ENCODE measurements at regions not wholly inside any gene's neighbourhood (a gene's known extent, or its start where the extent isn't known, plus 50 kb on each side); places are given as distances from the start of the nearest gene placed in this dataset.

DNA sequence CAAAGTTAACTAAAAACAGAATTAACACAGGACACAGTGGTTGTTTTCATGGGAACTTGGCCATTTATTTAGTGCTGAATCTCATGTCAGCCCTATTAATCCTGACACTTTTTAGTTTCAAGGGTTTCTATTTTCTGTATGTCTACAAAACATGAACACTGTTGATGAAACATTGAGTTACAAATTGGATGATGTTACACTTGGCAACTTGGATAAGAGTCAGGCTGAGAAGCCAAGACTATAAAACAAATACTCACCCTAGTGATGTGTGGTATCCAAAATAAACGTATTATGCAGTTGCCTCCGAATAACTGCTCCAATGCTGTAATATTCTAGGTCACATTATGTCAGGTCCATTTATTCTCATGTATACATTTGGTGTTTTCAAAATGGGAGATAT is 349.6 kb downstream of the ZIC1 start:
- no peak for DNase-seq
- H3K4me1 ChIP-seq: peaks cover 0 to 18% (median 1%) of the 10 kb centered on the region in 12 donors
- ATAC-seq: peak; percentile 73 to 94 (median 88)
- 28 to 37% (median 29%) methylated on average over 2 of the region's 2 CpGs for WGBS, 4 donors
- TF ChIP-seq, protein P1, sequence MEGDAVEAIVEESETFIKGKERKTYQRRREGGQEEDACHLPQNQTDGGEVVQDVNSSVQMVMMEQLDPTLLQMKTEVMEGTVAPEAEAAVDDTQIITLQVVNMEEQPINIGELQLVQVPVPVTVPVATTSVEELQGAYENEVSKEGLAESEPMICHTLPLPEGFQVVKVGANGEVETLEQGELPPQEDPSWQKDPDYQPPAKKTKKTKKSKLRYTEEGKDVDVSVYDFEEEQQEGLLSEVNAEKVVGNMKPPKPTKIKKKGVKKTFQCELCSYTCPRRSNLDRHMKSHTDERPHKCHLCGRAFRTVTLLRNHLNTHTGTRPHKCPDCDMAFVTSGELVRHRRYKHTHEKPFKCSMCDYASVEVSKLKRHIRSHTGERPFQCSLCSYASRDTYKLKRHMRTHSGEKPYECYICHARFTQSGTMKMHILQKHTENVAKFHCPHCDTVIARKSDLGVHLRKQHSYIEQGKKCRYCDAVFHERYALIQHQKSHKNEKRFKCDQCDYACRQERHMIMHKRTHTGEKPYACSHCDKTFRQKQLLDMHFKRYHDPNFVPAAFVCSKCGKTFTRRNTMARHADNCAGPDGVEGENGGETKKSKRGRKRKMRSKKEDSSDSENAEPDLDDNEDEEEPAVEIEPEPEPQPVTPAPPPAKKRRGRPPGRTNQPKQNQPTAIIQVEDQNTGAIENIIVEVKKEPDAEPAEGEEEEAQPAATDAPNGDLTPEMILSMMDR (IDR thresholded peaks at IDR 0.05): no peak
- H3K36me3 ChIP-seq: no peaks in the 10 kb centered on the region
- H3K27ac ChIP-seq: peak overlapping the region in 5 of 12 donors; percentile 21 to 71 (median 31)
- no peak overlapping the region for H3K4me3 ChIP-seq
- H3K9me3 ChIP-seq: no peaks in the 10 kb centered on the region
- no peaks in the 10 kb centered on the region for H3K27me3 ChIP-seq
- intact Hi-C loops (cut with DNase I): no loop called here

GRCh38 chr3:147760085-147760484 is 350.9 kb downstream of the ZIC1 start:
- no peaks in the 10 kb centered on the region for H3K27me3 ChIP-seq
- no peaks in the 10 kb centered on the region for H3K9me3 ChIP-seq
- H3K4me3 ChIP-seq: no peak overlapping the region
- ATAC-seq (no peak), DNase-seq (no peak)
- WGBS, 4 donors: 86 to 98% (median 96%) methylated on average over 1 of the region's 1 CpG
- no peak for TF ChIP-seq POLR2A (IDR thresholded peaks at IDR 0.05)
- intact Hi-C loops (cut with DNase I): no loop called here
- peak overlapping the region in 2 of 12 donors; percentile 38 to 39 for H3K27ac ChIP-seq
- H3K36me3 ChIP-seq: no peaks in the 10 kb centered on the region
- peaks cover 0 to 18% (median 1%) of the 10 kb centered on the region in 12 donors for H3K4me1 ChIP-seq

DNA sequence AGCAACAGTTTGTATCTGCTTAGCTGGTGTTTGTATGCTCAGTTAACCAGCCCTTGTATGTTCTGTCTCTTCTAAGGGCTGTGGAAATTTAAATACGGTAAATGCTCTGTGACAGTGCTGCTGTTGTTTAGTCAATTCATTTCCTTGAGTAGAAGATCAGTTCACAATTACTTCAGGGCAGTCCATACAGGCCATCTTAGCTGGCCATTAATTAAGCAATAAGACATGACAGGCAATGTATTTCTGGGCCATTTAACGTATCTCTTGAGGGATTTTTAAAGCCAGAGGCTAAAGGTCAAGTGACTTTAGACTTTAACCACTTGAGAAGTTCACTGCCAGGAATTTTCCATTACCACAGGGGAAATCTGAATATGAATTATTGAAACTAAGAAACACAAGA is 351.8 kb downstream of the ZIC1 start:
- intact Hi-C loops (cut with DNase I): no loop called here
- H3K36me3 ChIP-seq: no peaks in the 10 kb centered on the region
- H3K27me3 ChIP-seq: no peaks in the 10 kb centered on the region
- 31 to 62% (median 58%) methylated on average over 2 of the region's 2 CpGs for WGBS, 4 donors
- H3K4me1 ChIP-seq: peaks cover 0 to 18% (median 1%) of the 10 kb centered on the region in 12 donors
- DNase-seq: no peak
- no peaks in the 10 kb centered on the region for H3K9me3 ChIP-seq
- no peak overlapping the region for H3K4me3 ChIP-seq
- TF ChIP-seq POLR2A (IDR thresholded peaks at IDR 0.05): no peak
- TF ChIP-seq, protein P1 (IDR thresholded peaks at IDR 0.05): no peak
- no peak for ATAC-seq
- peak overlapping the region in 2 of 12 donors; percentile 46 to 55 for H3K27ac ChIP-seq

- H3K9me3 ChIP-seq: no peaks in the 10 kb centered on the region
- intact Hi-C loops (cut with DNase I): no loop called here
- H3K27me3 ChIP-seq: no peaks in the 10 kb centered on the region
Measured at GRCh38 chr3:147773116-147773630, 364.0 kb downstream of the ZIC1 start.

More at GRCh38 chr3:147773116-147773630, 364.0 kb downstream of the ZIC1 start:
- Histone ChIP-seq H3K4me3 (no peak overlapping the region), H3K36me3 (no peaks in the 10 kb centered on the region), H3K4me1 (no peaks in the 10 kb centered on the region), H3K27ac (no peak overlapping the region)
- 80 to 88% (median 86%) methylated on average over 2 of the region's 2 CpGs for WGBS, 4 donors
- TF ChIP-seq, protein P1 (IDR thresholded peaks at IDR 0.05): no peak
- DNase-seq (no peak), ATAC-seq (no peak)
